HG03442 (cell line): ENCODE measurements at regions not wholly inside any gene's neighbourhood (a gene's known extent, or its start where the extent isn't known, plus 50 kb on each side); places are given as distances from the start of the nearest gene placed in this dataset.

Experiments used
- ATAC-seq: cut with Tn5 transposase; IDR thresholded peaks from one replicate; pipeline ENCODE4 v1.9.1; 2021; ENCODE audit warnings: mild to moderate bottlenecking, moderate library complexity; ENCODE audit not compliant: unreplicated experiment

GRCh38 chr9:16304301-16304700 is 566.2 kb downstream of the BNC2 start:
- ATAC-seq = no peak

GRCh38 chr9:16306586-16306985 is 563.9 kb downstream of the BNC2 start:
- ATAC-seq = no peak

- no peak for ATAC-seq
Observed at GRCh38 chr9:16307626-16308195, 562.8 kb downstream of the BNC2 start.

GRCh38 chr9:16308645-16309044 is 561.8 kb downstream of the BNC2 start:
- no peak for ATAC-seq

GRCh38 chr9:16309082-16309468 is 561.4 kb downstream of the BNC2 start:
- no peak for ATAC-seq

GRCh38 chr9:16309469-16310271 is 560.8 kb downstream of the BNC2 start:
- no peak for ATAC-seq

- no peak for ATAC-seq
Observed at GRCh38 chr9:16310278-16311110, 560.0 kb downstream of the BNC2 start.

- no peak for ATAC-seq
Observed at GRCh38 chr9:16312116-16312515, 558.4 kb downstream of the BNC2 start.

GRCh38 chr9:16312962-16313546 is 557.4 kb downstream of the BNC2 start:
- ATAC-seq = no peak

- no peak for ATAC-seq
Observed at GRCh38 chr9:16314476-16314875, 556.0 kb downstream of the BNC2 start.

GRCh38 chr9:16315720-16316119 is 554.8 kb downstream of the BNC2 start:
- no peak for ATAC-seq

GRCh38 chr9:16316456-16316855 is 554.0 kb downstream of the BNC2 start:
- no peak for ATAC-seq

- ATAC-seq = no peak
Observed at GRCh38 chr9:16316911-16317817, 553.3 kb downstream of the BNC2 start.

- no peak for ATAC-seq
Observed at GRCh38 chr9:16318516-16319060, 551.9 kb downstream of the BNC2 start.

- ATAC-seq = no peak
Observed at GRCh38 chr9:16319646-16320045, 550.8 kb downstream of the BNC2 start.

- no peak for ATAC-seq
Observed at GRCh38 chr9:16320338-16320902, 550.0 kb downstream of the BNC2 start.

GRCh38 chr9:16321461-16322119 is 548.9 kb downstream of the BNC2 start:
- no peak for ATAC-seq

GRCh38 chr9:16322849-16323248 is 547.6 kb downstream of the BNC2 start:
- no peak for ATAC-seq

GRCh38 chr9:16325966-16326365 is 544.5 kb downstream of the BNC2 start:
- ATAC-seq = no peak
